Tibial nerve (tissue), 4 donors: ENCODE measurements at regions not wholly inside any gene's neighbourhood (a gene's known extent, or its start where the extent isn't known, plus 50 kb on each side); places are given as distances from the start of the nearest gene placed in this dataset.

Source experiments
- EP300 ChIP-seq, 2 donors: sonication (generic); formaldehyde crosslinking; IDR thresholded peaks; one replicate each; pipeline ENCODE4 v1.6.1; 2017; ENCODE audit warnings: antibody characterized with exemption in 2 of 2, mild to moderate bottlenecking in 1 of 2
- POLR2A ChIP-seq, 2 donors: fragments of 450-650 bp; IDR thresholded peaks; one replicate each; pipeline ENCODE4 v1.6.1; 2017; ENCODE audit warnings: antibody characterized with exemption in 2 of 2, mild to moderate bottlenecking in 2 of 2, moderate library complexity in 2 of 2
- TF ChIP-seq, protein P1 (sequence below), 5 experiments: fragments of 200-600 bp in 3 of 5; fragments of 450-650 bp in 2 of 5; sonication (generic) in 3 of 5; IDR thresholded peaks; one replicate each; pipeline ENCODE4 v1.5.1; 2016 to 2019; ENCODE audit warnings: antibody characterized with exemption in 5 of 5, mild to moderate bottlenecking in 3 of 5, moderate library complexity in 2 of 5

DNA sequence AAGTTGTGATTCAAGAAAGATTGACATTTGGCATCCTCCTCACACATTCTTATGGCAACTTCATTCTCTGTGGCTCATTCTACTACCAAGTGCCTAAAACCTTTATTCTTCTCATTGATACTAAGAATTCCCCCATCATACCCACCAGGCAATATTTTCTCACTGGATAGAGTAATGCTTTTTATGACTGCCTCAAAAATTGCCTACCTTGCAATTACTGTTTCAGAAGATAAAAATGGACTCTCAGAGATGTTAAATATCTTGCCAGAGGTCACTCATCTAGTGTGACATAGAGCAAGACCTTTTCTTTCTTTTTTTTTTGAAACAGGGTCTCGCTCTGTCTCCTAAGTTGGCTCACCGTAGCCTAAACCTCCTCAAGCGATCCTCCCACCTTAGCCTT lies 192.8 kb upstream of the KYNU start:
- TF ChIP-seq POLR2A (IDR thresholded peaks at IDR 0.05) (no peak), EP300 (IDR thresholded peaks at IDR 0.05) (no peak)
- TF ChIP-seq, protein P1, sequence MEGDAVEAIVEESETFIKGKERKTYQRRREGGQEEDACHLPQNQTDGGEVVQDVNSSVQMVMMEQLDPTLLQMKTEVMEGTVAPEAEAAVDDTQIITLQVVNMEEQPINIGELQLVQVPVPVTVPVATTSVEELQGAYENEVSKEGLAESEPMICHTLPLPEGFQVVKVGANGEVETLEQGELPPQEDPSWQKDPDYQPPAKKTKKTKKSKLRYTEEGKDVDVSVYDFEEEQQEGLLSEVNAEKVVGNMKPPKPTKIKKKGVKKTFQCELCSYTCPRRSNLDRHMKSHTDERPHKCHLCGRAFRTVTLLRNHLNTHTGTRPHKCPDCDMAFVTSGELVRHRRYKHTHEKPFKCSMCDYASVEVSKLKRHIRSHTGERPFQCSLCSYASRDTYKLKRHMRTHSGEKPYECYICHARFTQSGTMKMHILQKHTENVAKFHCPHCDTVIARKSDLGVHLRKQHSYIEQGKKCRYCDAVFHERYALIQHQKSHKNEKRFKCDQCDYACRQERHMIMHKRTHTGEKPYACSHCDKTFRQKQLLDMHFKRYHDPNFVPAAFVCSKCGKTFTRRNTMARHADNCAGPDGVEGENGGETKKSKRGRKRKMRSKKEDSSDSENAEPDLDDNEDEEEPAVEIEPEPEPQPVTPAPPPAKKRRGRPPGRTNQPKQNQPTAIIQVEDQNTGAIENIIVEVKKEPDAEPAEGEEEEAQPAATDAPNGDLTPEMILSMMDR (IDR thresholded peaks at IDR 0.05): no peak
